GM12891 (cell line): ENCODE measurements at regions not wholly inside any gene's neighbourhood (a gene's known extent, or its start where the extent isn't known, plus 50 kb on each side); places are given as distances from the start of the nearest gene placed in this dataset.

Experiments used
- DNase-seq: peaks from one replicate; pipeline ENCODE4 v3.0.0; 2011; ENCODE audit warnings: low spot score; ENCODE audit not compliant: insufficient read length
- FAIRE-seq: peaks from 2 replicates; lab custom pipeline; 2011; peaks lifted over from hg19 to GRCh38; lab: Jason Lieb, UNC
- PAX5 ChIP-seq: IDR thresholded peaks from 2 replicates; pipeline ENCODE4 v1.6.1; 2011; ENCODE audit warnings: low read length, moderate library complexity, mild to moderate bottlenecking; ENCODE audit not compliant: insufficient read depth, severe bottlenecking
- POLR2A ChIP-seq: IDR thresholded peaks from 2 replicates; pipeline ENCODE4 v1.6.1; 2011; ENCODE audit warnings: low read depth, low read length, control low read depth
- POLR2AphosphoS5 ChIP-seq: IDR thresholded peaks from 2 replicates; pipeline ENCODE4 v1.6.1; 2011; ENCODE audit warnings: low read depth, low read length, control low read depth
- POU2F2 ChIP-seq: IDR thresholded peaks from 2 replicates; pipeline ENCODE4 v1.6.1; 2011; ENCODE audit warnings: low read depth, mild to moderate bottlenecking, control low read depth, low read length, moderate library complexity
- SPI1 ChIP-seq: IDR thresholded peaks from 2 replicates; pipeline ENCODE4 v1.6.1; 2011; ENCODE audit warnings: low read depth, low read length, control low read depth
- TAF1 ChIP-seq: IDR thresholded peaks from 2 replicates; pipeline ENCODE4 v1.6.1; 2011; ENCODE audit warnings: low read depth, low read length, control low read depth

DNA sequence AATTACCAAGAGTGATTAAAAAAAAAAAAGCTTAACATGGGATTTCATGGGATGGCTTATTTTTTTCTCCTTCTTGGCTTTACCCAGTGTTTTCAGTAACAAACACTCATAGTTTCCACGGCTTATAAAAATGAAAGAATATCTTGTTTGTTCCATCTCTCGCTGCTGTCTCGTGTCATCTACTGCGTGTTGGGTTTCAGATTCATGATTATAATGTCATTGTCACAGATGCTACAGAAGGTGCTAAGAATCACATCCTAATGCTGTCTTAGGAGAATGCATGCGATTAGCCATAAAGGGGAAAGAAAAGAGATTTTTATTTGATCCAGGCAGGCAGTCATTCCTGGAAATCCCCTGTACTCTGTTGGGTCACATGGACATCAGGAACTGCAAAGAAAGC, 1267.6 kb upstream of the TMEM132C start:
- TF ChIP-seq POLR2AphosphoS5: no peak
- DNase-seq: no peak
- FAIRE-seq: no peak

DNA sequence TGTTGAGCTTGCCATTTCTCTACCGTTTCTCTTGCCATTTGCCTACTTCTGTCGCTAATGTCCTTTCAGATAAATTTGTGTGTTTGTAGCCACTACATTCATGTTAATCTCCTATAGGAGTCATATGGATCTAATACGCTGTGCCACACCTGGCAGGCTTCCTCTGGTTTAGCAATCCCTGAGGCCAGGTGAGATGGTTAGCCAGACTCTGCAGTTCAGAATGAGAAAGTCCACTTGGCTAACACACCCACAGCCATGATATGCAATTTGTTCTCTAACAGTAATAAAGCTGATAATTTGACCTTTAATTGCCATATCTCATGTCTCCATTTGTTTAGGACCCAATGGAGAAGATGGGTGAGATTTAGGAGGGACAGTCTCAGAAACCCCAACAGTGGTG, 1261.6 kb upstream of the TMEM132C start:
- FAIRE-seq (no peak), DNase-seq (no peak)
- no peak for TF ChIP-seq PAX5
- TF ChIP-seq TAF1: no peak
- no peak for TF ChIP-seq POLR2AphosphoS5
- no peak for TF ChIP-seq SPI1
- TF ChIP-seq POLR2A: no peak
- no peak for TF ChIP-seq POU2F2

DNA sequence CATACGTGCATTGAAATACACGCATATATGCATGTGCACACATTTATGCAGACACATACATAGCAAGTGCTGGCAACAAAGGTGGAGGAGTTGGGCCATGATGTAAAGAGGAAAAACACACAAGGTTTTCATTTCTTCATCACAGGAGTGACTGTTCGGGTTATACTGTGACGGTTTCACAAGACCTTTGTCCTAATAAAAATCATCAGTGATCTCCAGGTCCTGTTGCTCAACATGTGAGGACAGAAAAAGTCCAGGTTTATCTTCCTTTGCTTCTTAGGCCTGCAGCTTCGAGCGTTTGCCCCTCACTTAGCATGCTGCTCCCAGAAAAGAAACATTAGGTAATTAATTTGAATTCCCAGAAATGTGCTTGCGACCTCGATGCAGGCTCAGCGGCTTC, 1260.0 kb upstream of the TMEM132C start:
- FAIRE-seq (no peak), DNase-seq (no peak)
- TF ChIP-seq PAX5 (no peak), POLR2AphosphoS5 (no peak), SPI1 (no peak), POU2F2 (no peak), POLR2A (no peak), TAF1 (no peak)

DNA sequence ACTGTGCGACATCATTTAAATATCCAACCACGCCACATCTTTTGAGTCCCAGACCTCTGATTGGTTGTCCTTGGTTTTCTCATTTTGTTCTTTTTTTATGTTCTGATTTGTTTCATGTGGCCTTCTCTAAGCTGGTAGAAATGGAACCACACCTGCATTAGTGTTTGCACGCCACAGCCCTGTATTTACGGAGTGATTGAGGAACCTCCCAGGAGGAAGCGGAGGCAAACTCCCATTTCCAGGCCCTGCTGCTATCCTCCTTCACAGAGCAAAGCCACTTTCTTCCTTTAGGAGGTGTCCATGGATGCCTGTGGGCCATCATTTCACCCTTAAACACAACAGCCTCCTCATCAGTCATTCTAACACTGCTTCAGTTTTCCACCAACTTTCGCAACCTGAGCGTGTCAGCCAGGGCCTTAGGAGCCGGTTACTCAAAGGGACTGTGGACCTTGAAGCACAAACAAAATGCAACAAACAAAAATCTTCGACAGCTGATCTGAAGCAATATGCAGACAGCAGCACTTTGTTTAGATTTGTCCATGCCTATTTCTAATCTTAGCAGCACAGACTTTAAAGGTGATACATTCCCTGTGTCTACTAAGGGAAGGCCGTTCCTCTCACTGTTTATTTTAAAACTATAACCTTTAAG, 1258.1 kb upstream of the TMEM132C start:
- no peak for FAIRE-seq
- TF ChIP-seq POU2F2: no peak
- no peak for TF ChIP-seq TAF1
- no peak for TF ChIP-seq POLR2A
- no peak for TF ChIP-seq POLR2AphosphoS5
- no peak for TF ChIP-seq PAX5
- no peak for TF ChIP-seq SPI1
- DNase-seq: no peak

DNA sequence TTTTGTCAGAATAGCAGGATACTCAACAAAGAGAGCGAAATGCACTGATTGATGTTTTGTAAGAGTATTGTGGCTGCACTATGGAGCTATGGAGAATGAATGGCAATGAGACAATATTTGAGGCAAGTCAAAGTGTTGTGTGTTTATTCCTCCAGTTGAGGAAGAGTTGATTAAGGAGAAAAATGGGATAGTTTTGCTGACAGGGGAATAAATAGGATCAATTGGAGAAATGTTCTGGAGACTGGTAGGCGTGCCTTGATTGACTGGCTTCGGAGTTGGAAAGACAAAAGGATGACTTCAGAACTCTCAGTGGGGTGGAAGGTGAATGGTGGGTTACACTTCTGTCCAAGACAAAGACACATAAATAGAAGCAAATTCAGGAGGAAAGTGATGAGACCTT, 1254.9 kb upstream of the TMEM132C start:
- TF ChIP-seq SPI1: no peak
- TF ChIP-seq POLR2AphosphoS5: no peak
- TF ChIP-seq TAF1: no peak
- no peak for TF ChIP-seq POU2F2
- no peak for TF ChIP-seq POLR2A
- no peak for DNase-seq
- no peak for FAIRE-seq

DNA sequence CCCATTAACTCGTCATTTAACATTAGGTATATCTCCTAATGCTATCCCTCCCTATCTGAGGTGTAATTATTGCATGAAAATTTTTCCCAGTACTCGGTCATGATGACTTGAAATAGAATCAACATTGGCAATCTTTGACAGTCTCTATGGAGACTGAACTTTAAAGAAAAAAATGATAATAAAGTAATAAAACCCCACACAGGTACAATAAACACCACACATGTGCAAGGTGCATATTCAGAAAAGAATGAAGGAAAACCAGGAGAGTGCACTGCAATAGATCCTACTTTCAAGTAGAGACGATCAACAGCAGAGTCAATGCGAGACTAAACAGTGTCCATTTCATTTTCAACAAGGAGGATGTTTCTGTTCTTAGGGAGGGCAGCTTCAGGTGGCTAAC, 1253.8 kb upstream of the TMEM132C start:
- FAIRE-seq (no peak), DNase-seq (no peak)
- TF ChIP-seq POU2F2: no peak
- TF ChIP-seq POLR2A: no peak
- no peak for TF ChIP-seq POLR2AphosphoS5
- TF ChIP-seq SPI1: no peak
- no peak for TF ChIP-seq TAF1
- no peak for TF ChIP-seq PAX5

DNA sequence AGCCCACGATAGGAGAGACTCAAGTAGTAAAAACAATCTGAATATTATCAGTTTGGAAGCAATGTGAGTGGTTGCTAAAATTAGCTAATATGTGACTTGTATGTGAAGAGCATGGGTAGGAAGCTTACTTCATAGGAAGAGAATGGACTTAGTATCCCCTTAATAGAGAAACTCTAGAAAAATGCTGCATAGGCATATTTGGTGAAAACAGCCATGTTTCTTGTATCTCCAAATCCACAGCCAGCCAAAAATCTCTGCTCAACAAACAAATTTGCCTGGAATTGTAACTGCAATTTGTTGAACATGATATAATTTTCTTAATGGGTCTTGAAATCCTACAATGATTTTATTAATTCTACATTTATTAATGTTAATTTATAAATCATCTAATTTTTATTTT, 1252.9 kb upstream of the TMEM132C start:
- DNase-seq (no peak), FAIRE-seq (no peak)
- no peak for TF ChIP-seq SPI1
- no peak for TF ChIP-seq PAX5

DNA sequence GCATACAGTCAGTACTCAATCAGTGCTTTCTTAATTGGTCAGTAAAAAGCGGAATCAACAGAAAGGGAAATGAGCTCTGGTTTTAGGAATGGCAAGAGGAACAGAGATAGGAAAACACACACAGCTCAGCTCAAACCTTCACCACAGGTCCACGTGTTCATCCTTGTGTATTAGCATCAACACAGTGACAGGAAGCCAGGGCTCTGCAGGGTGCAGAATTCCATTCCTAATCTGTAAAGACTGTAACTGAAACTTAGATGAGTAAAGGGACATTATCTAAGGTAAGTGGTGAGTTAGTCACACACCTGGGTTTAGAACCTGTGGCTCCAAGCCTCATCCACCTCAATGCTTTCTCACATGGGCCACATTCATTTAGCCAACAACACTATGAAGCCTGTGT, 1242.2 kb upstream of the TMEM132C start:
- no peak for FAIRE-seq
- no peak for DNase-seq
- TF ChIP-seq TAF1: no peak
- TF ChIP-seq POLR2AphosphoS5: no peak
- no peak for TF ChIP-seq POU2F2
- TF ChIP-seq PAX5: no peak
- no peak for TF ChIP-seq POLR2A
- no peak for TF ChIP-seq SPI1

DNA sequence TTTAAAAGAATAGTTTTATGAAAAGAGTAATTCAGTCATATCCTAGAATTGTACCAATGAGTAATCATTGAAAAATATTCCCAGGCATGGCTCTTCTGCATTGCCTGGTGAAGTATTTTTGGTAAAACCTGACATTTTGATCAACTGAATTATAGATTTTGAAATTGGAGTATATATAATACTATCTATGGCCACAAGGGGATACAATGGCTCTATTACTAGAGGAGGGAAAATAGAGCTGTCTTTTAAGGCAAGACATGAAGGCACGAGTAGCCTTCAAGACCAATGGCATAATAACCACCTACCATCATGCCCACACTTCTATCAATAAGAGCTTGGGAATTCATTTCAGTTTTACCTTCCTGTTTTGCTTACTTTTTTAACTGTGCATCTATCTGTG, 1241.4 kb upstream of the TMEM132C start:
- TF ChIP-seq SPI1 (no peak), POLR2A (no peak), POU2F2 (no peak), PAX5 (no peak), TAF1 (no peak), POLR2AphosphoS5 (no peak)
- DNase-seq (no peak), FAIRE-seq (no peak)

DNA sequence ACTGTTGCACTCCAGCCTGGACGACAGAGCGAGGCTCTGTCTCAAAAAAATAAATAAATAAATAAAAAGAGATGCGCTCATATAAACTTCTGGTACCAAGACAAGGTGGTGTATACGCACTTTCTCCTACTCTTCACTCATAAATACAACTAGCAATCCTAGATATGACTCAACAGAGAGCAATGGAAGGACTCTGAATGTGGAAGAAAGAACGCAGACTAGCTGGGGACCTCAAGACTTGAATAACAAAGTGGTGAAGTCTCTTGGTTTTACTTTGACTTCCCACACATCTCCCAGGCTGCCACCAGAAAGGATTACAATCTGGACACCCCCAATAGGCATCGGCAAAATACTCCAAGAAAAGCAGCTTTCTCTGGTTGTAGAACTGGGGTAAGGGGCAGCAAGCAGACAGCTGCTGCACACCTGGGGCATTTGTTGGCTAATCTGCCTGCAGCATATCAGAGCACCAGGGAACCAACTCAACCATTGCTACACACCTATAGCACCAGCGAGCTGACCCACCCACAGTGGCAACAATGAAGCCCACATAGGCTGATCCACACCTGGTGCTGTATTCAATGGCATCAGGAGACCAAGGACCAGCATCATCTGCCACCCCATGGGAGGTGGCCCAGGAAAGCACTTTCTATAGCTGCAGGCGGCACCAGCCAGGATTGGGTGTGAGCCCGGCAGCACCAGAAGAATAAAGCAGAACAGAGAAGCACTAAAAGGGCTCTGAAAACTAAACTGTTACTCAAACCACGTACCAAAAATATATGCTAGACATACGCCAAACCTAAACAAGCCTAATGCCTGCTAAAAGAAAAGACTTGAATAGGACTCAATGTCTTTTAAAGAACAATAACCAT, 1231.7 kb upstream of the TMEM132C start:
- TF ChIP-seq PAX5: no peak
- TF ChIP-seq TAF1: no peak
- TF ChIP-seq SPI1: no peak
- TF ChIP-seq POU2F2: no peak
- TF ChIP-seq POLR2AphosphoS5: no peak
- TF ChIP-seq POLR2A: no peak
- DNase-seq (no peak), FAIRE-seq (no peak)
